NCI-H146 treated with DMSO at 0.1 percent for 48 hours (cell line): ENCODE measurements at regions not wholly inside any gene's neighbourhood (a gene's known extent, or its start where the extent isn't known, plus 50 kb on each side); places are given as distances from the start of the nearest gene placed in this dataset.
"Not testable (repeated sequence)": the region's sequence is repeated elsewhere in the genome, so short reads cannot be mapped to it uniquely, and the experiment has no call there.

Source experiments
- DNase-seq: peaks from one replicate; lab custom pipeline; 2025; ENCODE audit not compliant: unreplicated experiment; lab: John Stamatoyannopoulos, UW

DNA sequence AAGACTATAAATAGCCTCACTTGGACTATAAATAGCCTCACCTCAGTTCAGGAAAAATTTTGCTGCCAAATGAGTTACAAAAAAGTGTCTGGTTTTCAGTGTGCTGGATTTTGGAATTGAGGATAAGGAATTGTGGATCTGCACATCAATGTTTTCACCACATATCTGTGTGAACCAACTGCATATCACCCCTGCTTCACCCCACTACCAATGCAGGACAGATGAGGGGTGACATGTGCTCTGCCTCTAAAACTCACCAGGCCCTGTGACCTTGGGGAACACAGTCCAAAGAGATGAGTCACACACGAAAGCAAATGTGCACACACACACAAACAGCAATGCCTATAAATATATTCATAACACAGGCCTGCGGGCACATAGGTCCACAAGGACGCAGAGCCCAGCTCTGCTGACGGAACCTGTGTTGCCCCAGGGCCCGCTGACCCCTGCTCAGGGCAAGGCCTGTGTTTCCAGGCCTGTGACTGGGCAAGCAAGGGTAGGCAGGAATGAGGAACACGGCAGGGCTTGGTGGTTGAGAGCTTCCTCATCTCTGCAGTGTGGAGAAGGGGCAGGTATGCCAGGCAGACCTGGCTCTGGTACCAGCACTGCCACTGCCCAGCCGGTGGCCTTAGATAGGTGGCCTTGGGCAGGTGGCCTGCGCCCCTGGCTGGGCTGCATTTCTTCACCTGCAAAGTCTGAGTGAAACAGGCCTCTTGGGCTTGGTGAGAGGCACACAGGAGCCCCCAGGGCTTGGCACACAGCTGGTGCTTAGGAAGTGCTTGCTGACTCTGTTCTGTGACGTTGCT lies 82.4 kb downstream of the ARL6IP4 start:
- DNase-seq, result no peak

DNA sequence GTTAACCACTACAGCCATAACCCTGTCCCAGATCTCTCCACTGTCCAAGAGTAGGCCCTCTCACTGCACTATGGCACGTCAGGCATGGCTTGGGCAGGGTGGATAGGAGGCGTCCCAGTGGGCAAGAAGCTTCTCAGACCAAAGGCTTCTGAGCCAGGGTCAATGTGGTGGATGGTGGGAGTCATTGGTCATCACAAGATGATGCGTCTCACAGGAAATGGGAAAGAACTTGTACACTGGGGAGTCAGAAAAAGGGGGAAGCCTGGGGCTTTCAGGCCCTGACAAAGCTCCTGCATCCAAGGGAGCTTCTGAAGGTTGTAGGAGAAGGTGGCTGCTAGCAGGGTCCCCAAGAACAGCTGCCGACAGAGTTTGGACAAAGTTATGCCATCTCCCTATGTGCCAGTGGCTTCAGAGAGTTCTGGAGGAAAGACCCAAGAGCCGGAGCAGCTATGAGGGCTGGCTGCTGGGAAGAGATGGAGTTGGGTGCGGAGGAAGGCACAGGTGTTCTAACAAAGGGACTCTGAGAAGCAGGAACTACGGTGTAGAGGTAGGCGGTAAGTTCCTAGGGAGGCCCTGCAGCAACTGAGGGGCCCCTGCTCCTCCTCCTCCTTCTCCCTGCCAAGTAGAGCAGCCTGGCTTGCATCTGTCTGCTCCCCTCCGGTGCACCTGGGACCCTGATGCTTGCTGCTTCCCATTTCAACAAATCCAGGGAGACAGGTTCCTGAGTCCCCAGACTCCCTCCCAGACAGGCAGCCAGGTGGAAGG lies 81.1 kb downstream of the ARL6IP4 start:
- DNase-seq, result no peak

DNA sequence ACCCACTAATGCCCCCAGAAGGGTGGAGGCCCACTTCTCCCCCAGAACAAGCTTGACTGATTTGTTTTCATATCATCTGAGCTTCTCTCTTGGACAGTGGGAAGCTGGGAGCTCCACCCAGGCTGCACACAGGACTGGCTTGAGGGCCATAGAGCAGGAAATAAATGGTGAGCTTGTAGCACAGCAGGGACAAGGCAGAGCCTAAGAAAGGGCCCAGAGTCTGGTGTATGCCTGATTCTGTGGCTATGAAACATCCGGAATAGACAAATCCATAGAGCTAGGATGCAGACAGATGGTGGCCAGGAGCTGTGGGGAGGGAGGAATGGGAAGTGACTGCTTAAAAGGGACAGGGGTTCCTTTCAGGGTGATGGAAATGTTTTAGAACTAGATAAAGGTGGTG lies 79.0 kb downstream of the ARL6IP4 start:
- DNase-seq, result peak; percentile 16

DNA sequence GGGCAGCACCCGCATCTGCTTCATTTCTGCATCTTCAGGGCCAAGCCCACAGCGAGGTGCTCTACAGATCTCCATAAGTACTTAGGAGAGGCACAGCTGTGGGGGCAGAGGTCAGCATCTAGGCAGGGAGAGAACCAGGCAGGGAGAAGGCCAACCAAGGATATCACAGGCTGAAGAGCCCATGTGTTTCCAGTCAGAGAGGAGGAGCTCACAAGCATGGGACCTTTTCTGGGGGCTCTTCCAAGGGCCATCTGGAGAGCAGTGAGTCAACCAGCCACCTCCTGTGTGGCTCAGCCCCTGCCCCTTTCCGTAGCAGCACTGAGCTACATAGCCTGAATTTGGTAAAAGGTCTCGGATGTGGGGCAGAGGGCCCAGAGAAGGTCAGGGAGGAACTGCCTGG lies 78.5 kb downstream of the ARL6IP4 start:
- no peak for DNase-seq

DNA sequence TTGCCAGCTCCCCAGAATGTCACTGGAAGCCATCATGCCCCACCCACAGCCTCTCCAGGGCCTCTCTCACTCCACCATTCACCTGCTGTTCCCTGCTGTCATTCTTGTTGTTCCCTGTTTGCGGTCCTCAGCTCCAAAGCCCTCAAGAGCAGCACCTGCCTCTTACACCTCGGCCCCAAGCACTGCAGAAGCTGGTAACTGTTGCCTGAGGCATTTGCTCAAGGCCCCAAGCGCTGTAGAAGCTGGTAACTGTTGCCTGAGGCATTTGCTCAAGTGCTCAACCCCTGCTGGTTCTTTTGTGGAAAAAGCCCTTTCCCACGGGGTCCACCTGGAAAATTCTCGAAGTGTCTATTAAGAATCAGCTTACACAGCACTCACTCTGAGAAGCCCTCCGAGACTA lies 78.0 kb downstream of the ARL6IP4 start:
- peak; percentile 98 for DNase-seq

DNA sequence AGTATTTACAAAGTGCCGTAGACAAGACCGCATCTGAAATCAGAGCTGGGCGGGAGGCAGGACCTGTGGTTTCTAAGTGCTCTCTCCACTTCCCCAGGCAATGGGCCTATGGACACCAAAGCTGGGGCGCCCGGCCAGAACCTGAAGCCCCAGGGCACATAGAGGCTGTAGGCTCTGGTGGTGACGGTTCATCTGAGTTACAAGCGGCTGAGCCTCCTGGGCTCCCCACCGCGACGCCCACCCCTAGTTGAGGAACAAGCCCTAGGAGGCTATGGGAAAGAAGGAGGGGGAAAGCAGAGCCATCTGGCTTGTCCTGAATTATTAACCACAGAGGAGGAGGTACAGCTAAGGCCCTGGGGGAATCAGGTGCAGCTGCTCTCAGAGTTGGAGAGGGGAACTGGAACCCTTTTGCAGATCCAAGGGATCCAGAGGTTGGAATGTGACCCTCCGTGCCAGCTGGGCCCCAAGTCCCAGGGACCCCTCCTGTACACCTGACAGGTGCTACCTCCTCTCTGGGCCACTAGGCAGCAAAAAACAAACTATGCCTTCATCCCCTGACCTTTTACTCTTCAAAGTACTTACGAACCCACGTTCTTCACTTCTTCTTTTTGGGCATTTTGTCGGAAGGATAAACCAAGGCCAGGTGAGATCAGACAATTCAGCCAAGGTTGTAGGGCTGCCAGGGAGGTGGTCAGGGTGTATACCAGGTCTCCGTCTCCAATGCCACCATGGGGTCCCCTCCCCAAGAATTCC lies 77.2 kb downstream of the ARL6IP4 start:
- peak; percentile 65 for DNase-seq

DNA sequence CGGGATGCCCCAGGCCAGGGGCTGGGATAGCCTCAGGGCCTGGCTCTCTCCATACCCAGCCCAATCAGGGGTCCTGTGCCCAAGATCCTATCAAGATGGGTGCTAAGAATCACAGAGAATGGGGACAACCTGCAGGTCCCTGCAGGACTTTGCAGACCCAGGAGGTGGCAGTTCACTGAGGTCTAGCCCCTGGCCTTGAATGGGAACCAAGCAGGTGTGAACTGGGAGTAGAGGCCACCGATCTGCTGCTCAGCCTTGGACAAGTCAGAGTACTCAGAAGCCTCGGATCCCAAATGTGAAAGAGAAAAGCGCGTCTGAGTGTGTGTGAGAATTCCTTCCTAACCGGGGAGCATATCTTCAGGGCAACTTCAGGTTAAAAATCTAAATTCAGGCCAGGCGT lies 76.2 kb downstream of the ARL6IP4 start:
- DNase-seq, result no peak

DNA sequence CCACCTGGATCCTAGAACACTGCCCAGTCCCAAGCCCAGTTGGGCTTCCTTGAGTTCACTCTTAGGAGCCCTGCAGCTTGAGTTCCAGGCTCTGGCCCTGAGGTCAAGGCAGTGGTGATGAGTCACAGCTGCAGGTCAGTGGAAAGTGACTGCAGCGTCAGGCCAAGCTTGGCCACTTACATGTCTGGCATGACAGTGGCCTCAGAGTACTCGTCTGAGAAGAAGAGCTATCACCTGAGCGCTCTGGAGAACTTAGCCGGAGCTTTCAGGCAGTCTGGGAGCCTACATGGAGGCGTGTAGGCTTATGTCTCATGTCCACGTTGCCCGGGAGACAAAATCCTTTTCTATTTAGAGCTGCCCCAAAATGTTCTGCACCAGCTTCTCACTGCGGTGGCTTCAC lies 75.6 kb downstream of the ARL6IP4 start:
- no peak for DNase-seq

DNA sequence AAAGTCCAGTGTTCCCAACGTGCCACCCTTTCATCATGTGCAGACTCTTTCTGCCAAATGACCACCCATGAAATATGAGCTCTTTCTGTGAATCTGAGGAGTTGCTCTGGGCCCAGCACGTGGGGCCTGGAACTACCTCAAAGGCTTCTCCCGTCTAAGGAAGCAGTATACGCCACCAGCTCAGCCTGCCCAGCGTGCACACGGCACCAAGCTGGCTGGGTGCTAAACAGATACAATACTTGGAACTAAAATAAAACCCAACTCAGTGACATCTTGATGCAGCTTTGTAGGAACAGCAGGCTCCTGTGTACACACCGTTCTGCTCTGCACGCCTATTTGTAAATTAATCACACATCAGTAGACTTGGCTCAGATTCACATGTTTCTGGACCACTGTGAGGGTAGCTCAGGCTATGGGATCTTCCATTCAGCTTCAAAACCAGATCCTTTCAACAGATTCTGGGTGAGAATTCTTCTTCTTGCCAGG lies 74.8 kb downstream of the ARL6IP4 start:
- peak; percentile 89 for DNase-seq

DNA sequence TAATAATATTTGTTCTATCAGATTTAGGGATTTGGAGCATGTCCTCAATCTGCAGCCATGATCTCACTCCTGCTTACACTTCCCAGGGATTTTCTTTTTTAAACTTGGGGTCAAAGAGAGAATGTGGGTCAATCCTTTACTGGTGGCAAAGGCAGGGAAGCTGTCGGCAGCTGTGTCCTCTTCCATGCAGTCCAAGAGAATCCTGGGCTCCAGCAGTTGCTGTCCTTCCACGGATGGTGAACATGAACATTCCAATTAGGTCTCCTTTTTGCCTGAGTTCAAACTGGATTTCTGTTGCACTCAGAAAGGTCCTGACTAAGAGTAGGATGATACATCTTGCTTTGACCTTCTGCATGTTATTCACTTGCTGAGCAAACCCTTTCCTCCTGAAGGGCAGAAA lies 73.9 kb downstream of the ARL6IP4 start:
- DNase-seq, result no peak

DNA sequence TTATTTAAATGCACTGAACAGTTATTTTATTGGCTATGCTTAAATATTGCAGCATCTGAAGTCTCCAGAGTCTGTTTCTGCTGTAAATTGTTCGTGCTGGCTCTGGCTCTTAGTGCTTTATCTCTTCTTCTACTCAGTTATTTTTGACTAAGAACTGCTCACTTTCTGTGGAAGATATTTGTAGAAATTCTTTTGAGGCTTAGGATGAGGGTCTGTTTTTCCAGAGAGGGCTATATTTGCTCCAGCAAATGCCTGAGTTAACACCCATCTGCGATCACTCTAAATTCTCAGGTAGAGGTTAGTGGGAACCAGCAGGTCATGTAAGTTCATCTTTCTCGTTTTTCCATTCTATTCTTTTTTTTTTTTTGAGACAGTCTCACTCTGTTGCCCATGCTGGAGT lies 71.1 kb downstream of the ARL6IP4 start:
- no peak for DNase-seq

DNA sequence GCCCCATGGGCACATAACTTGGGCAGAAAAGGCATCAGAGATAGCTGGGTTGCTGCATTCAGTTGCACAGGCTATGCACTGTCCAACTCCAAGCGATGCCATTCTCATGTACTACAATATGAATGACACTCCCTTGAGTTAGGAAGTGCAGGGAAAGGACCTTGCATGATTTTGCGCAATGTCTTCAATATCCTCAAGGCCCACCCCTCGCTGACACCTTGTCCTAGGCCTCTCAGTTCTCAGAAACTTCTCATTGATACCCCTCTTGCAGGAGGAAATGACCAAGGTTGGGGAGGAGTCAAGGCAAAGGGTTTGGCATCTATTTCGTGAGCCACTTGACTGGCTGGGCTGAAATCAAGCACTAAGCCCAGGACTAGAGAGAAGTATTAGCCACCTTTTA lies 70.4 kb downstream of the ARL6IP4 start:
- DNase-seq, result no peak

DNA sequence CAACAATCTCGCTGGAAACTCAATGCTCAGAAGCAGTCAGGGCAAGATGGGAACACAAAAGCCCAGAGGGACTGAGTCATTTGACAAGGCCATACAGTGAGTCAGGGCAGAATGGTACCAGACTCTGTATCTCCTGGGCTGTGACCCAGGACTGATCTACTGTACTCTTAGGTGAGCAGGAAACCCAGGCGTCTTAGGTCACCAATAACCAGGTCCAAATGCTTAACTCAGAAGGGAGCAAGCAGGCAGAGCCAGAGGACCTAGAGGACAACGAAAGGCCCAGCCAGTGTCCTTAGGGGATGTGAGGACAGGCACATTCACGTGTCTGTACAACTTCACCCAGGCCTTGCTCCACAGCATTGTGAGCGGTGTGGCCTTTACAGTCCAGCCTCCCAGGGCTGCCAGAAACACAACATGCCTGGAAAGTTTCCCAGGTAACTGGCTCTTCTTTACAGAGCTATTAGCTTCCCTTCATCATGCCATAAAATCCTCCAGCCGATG lies 69.9 kb downstream of the ARL6IP4 start:
- no peak for DNase-seq

DNA sequence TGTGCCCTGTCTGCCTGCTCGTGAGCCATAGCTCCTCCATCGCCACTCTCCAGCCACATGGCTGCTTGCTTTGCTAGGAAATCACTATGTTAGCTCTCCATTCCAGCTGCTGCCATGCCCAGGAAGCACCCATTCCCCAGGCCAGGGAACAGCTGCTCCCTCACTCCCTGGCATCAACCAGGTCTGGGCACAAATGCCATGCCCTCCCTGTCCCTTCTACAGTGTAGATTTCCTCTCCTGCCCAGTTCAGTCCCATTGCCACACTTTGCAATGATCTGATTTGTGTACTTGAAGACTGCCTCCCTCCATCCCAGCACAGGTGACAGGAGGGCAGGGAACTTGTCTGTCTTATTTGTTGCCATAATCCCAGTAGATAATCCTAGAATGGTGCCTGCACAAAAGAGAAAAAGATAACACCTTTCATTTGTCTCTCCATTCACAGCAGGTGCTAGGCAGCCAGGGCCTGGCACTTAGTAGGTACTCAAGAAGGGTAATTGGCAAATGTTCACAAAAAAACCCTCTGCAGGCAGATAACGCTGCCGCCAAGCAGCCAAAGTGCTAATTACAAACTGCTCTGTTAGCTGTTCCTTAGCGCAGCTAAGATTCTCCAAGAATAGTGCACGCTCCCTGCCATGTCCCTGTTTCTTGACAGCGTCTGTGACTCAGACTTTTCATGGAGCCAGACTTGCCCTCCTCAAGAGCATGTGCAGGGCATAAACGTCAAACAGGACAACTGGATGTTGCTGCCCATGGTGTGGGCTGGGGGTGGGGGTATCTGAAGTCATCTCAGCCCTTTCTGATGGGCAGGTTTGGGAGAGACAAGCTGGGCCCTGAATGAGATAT lies 69.1 kb downstream of the ARL6IP4 start:
- DNase-seq, result no peak

DNA sequence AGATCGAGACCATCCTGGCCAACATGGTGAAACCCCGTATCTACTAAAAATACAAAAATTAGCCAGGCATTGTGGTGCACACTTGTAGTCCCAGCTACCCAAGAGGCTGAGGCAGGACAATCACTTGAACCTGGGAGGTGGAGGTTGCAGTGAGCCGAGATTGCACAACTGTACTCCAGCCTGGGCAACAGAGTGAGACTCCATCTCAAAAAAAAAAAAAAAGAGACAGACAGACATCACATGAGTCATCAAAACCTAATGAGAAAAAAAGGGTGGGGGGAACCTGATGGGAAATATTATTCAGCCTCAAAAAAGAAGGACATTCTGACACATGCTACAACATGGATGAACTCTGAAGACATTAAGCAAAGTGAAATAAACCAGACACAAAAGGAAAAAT lies 67.4 kb downstream of the ARL6IP4 start:
- not testable (repeated sequence) for DNase-seq

DNA sequence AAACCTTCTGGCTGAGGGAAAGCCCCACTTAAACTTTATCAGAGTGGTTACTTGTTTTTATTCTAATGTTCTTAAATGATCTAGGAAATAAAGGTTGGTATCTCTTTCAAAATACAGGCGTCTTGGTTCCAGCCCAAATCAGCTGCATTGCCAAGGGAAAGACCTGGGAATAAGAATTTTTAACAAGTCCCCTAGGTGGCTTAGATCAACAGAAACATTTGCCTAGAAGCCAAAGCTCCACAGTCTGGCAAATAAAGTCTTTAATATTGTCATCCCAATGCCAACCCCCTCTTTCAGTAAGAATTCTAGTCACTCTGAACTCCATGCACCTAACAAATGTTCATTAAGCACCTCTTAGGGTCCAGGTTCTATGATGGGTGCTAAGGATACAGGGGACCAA lies 66.8 kb downstream of the ARL6IP4 start:
- DNase-seq, result no peak

DNA sequence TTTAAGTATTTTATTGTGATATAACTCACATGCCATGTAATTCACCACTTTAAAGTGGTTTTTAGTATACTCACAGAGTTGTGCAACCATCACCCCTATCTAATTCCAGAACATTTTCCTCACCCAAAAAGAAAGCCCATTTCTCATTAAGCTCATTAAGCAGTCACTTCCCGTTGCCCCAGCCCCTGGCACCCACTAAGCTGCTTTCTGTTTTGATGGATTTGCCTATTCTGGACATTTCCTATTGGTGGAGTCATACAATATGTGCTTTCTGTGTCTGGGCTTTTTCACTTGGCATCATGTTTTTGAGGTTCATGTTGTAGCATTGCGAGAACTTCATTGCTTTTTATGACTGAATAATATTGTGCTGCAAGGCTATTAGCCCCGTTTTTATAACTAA lies 66.0 kb downstream of the ARL6IP4 start:
- DNase-seq, result no peak

DNA sequence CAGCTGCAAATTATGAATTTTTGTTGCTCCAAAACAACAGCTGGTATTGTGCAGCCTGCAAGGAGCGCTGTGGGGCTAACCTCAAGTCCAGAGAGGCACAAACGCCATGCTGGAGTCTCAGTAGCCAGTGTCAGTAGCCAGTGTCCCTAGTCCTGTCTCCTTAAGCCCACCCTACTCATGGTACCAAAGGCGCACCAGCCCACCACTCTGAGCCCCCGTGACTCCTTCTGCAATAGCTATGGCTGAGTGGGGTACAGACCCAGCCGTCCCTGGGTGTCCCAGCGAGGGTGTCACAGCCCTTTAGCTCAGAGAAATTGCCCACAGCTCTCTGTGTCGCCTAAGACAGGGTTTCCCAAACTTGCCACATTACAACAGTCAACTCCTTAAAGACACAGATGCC lies 65.2 kb downstream of the ARL6IP4 start:
- no peak for DNase-seq

DNA sequence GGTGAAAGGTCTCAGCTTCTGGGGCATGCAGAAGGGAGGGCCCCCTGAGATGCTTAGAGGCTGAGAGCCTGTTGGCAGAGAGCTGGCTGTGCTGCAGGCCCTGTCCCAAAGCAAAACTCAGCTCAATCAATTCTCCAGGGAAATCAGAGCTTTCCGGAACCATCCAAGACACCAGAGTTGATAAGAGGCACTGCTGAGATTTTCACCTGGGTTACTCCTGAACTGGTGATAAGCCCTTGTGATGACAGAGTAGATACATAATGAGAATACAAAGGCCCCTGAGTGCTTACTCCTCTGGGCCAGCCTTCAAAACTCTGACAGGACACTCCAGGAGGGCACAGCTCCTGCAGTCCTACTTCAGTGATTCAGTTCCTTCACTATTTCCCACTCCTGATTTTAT lies 63.9 kb downstream of the ARL6IP4 start:
- no peak for DNase-seq

DNA sequence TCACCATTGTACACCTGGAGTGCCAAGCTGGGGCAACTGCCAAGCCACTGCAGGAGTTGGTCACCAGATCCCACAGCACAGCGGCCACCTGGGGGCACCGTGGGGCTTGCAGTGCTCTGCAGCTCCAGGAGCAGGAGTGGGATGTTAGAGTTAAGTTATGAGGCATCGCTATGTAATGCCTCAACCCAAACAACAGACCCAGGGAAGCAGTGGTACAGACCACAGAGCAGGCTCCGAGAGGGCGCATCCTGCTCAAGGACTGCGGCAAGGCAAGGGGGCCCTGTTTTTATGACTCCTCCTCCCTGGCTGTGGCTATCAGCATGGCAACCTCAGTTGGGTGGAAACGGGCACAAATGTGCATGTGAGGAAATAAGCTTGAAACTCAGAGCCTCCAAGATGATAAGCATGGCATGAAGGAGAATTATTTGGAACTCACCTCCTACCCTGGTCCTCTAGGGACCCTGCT lies 63.1 kb downstream of the ARL6IP4 start:
- peak; percentile 14 for DNase-seq
